CD4-positive, CD25-positive, alpha-beta regulatory T cell (primary cell): ENCODE measurements at regions not wholly inside any gene's neighbourhood (a gene's known extent, or its start where the extent isn't known, plus 50 kb on each side); places are given as distances from the start of the nearest gene placed in this dataset.
A peak's percentile ranks its signal among the peaks of the same experiment; 100 is the strongest.

ENCODE experiments used
- ATAC-seq, 2 donors: fragments of 150-1000 bp; cut with Tn5 transposase; one replicate each; pipeline ENCODE4 v1.10.0; 2021; ENCODE audit warnings: low read depth in 2 of 2, moderate number of reproducible peaks in 2 of 2, moderate library complexity in 1 of 2
- DNase-seq, 3 donors: peaks; one replicate each; pipeline versions ENCODE4 v3.0.0 to v3.0.0-alpha.2; 2012 to 2022; ENCODE audit warnings: mixed read lengths in 1 of 3
- H3K27ac ChIP-seq: one replicate; pipeline ENCODE4 v1.7.0; 2013; ENCODE audit warnings: mild to moderate bottlenecking, low read length; ENCODE audit not compliant: insufficient read depth, poor library complexity, severe bottlenecking
- H3K27me3 ChIP-seq: one replicate; pipeline ENCODE4 v1.7.0; 2013; ENCODE audit warnings: low read length; ENCODE audit not compliant: control insufficient read depth, insufficient read depth
- H3K36me3 ChIP-seq: one replicate; pipeline ENCODE4 v1.7.0; 2013; ENCODE audit warnings: mild to moderate bottlenecking, low read length, moderate library complexity; ENCODE audit not compliant: control insufficient read depth, insufficient read depth
- H3K4me1 ChIP-seq: 2 replicates; pipeline ENCODE4 v1.7.0; 2013; ENCODE audit warnings: mild to moderate bottlenecking, low read length; ENCODE audit not compliant: insufficient read depth, control insufficient read depth, poor library complexity, severe bottlenecking
- H3K4me3 ChIP-seq: one replicate; pipeline ENCODE4 v1.7.0; 2013; ENCODE audit warnings: low read depth, mild to moderate bottlenecking, low read length, moderate library complexity
- H3K9me3 ChIP-seq, 2 experiments: 1 replicate in 1 of 2; 2 replicates in 1 of 2; pipeline ENCODE4 v1.7.0; 2013; ENCODE audit warnings: low read length in 2 of 2, mild to moderate bottlenecking in 1 of 2, moderate library complexity in 1 of 2; ENCODE audit not compliant: control insufficient read depth in 2 of 2
- H3K27ac Mint-ChIP-seq, 3 donors: one replicate each; pipeline ENCODE4 v1.8.0; 2020 to 2022; ENCODE audit warnings: mild to moderate bottlenecking in 3 of 3, mixed read lengths in 3 of 3, moderate library complexity in 2 of 3
- H3K27me3 Mint-ChIP-seq: one replicate; pipeline ENCODE4 v1.8.0; 2022; ENCODE audit warnings: mild to moderate bottlenecking, mixed read lengths
- H3K36me3 Mint-ChIP-seq: one replicate; pipeline ENCODE4 v1.8.0; 2020; ENCODE audit warnings: mixed read lengths
- H3K4me1 Mint-ChIP-seq, 4 donors: one replicate each; pipeline ENCODE4 v1.8.0; 2020 to 2022; ENCODE audit warnings: mixed read lengths in 4 of 4, mild to moderate bottlenecking in 1 of 4
- H3K4me3 Mint-ChIP-seq, 4 donors: one replicate each; pipeline ENCODE4 v1.8.0; 2020 to 2022; ENCODE audit warnings: mild to moderate bottlenecking in 4 of 4, mixed read lengths in 4 of 4, moderate library complexity in 3 of 4
- H3K9me3 Mint-ChIP-seq, 7 donors: one replicate each; pipeline ENCODE4 v1.8.0; 2020 to 2022; ENCODE audit warnings: mixed read lengths in 7 of 7, mild to moderate bottlenecking in 3 of 7, moderate library complexity in 2 of 7

GRCh38 chr16:87127766-87128147 is 189.4 kb downstream of the C16orf95 start:
- Mint-ChIP-seq H3K36me3 (no peaks in the 10 kb centered on the region), H3K4me3 (no peak overlapping the region), H3K4me1 (no peaks in the 10 kb centered on the region), H3K9me3 (peaks cover 0 to 4% (median 0%) of the 10 kb centered on the region in 7 donors), H3K27me3 (no peaks in the 10 kb centered on the region), H3K27ac (no peak overlapping the region)
- Histone ChIP-seq H3K4me1 (no peaks in the 10 kb centered on the region), H3K27ac (no peak overlapping the region), H3K27me3 (no peaks in the 10 kb centered on the region), H3K9me3 (no peaks in the 10 kb centered on the region), H3K36me3 (no peaks in the 10 kb centered on the region), H3K4me3 (no peak overlapping the region)
- ATAC-seq (no peak), DNase-seq (no peak)

- Mint-ChIP-seq H3K36me3 (no peaks in the 10 kb centered on the region), H3K27ac (no peak overlapping the region), H3K9me3 (peaks cover 0 to 4% (median 0%) of the 10 kb centered on the region in 7 donors), H3K4me1 (no peaks in the 10 kb centered on the region), H3K4me3 (no peak overlapping the region), H3K27me3 (no peaks in the 10 kb centered on the region)
- H3K9me3 ChIP-seq = no peaks in the 10 kb centered on the region
- H3K4me1 ChIP-seq = no peaks in the 10 kb centered on the region
- DNase-seq = no peak
- no peak overlapping the region for H3K4me3 ChIP-seq
- ATAC-seq = no peak
- H3K36me3 ChIP-seq = no peaks in the 10 kb centered on the region
- no peak overlapping the region for H3K27ac ChIP-seq
- H3K27me3 ChIP-seq = no peaks in the 10 kb centered on the region
These were observed 187.4 kb downstream of the C16orf95 start for GRCh38 chr16:87129771-87130170.

GRCh38 chr16:87131061-87131995 is 185.9 kb downstream of the C16orf95 start:
- Mint-ChIP-seq H3K27me3 (no peaks in the 10 kb centered on the region), H3K9me3 (peaks cover 0 to 4% (median 0%) of the 10 kb centered on the region in 7 donors), H3K4me3 (peak overlapping the region in 1 of 4 donors; percentile 4), H3K27ac (peak overlapping the region in 1 of 3 donors; percentile 82), H3K4me1 (no peaks in the 10 kb centered on the region), H3K36me3 (no peaks in the 10 kb centered on the region)
- H3K27me3 ChIP-seq = no peaks in the 10 kb centered on the region
- no peak overlapping the region for H3K4me3 ChIP-seq
- no peak overlapping the region for H3K27ac ChIP-seq
- H3K36me3 ChIP-seq = no peaks in the 10 kb centered on the region
- no peak for ATAC-seq
- H3K9me3 ChIP-seq = no peaks in the 10 kb centered on the region
- no peaks in the 10 kb centered on the region for H3K4me1 ChIP-seq
- DNase-seq = no peak

- Histone ChIP-seq H3K4me1 (no peaks in the 10 kb centered on the region), H3K27ac (no peak overlapping the region), H3K9me3 (no peaks in the 10 kb centered on the region), H3K4me3 (no peak overlapping the region), H3K36me3 (no peaks in the 10 kb centered on the region), H3K27me3 (no peaks in the 10 kb centered on the region)
- H3K27ac Mint-ChIP-seq = no peak overlapping the region
- DNase-seq (no peak), ATAC-seq (no peak)
- H3K4me1 Mint-ChIP-seq = no peaks in the 10 kb centered on the region
- H3K27me3 Mint-ChIP-seq = no peaks in the 10 kb centered on the region
- peaks cover 0 to 4% (median 1%) of the 10 kb centered on the region in 7 donors for H3K9me3 Mint-ChIP-seq
- no peak overlapping the region for H3K4me3 Mint-ChIP-seq
- peaks cover 4% of the 10 kb centered on the region for H3K36me3 Mint-ChIP-seq
These were observed 185.2 kb downstream of the C16orf95 start for GRCh38 chr16:87131996-87132345.

- no peaks in the 10 kb centered on the region for H3K36me3 ChIP-seq
- no peak for DNase-seq
- Mint-ChIP-seq H3K9me3 (peaks cover 0 to 4% (median 1%) of the 10 kb centered on the region in 7 donors), H3K36me3 (peaks cover 4% of the 10 kb centered on the region), H3K4me3 (no peak overlapping the region), H3K27me3 (no peaks in the 10 kb centered on the region), H3K27ac (no peak overlapping the region), H3K4me1 (no peaks in the 10 kb centered on the region)
- H3K4me1 ChIP-seq = no peaks in the 10 kb centered on the region
- H3K4me3 ChIP-seq = no peak overlapping the region
- no peak overlapping the region for H3K27ac ChIP-seq
- ATAC-seq = no peak
- no peaks in the 10 kb centered on the region for H3K9me3 ChIP-seq
- no peaks in the 10 kb centered on the region for H3K27me3 ChIP-seq
These were observed 184.7 kb downstream of the C16orf95 start for GRCh38 chr16:87132361-87133014.

GRCh38 chr16:87133112-87133850 is 183.9 kb downstream of the C16orf95 start:
- H3K9me3 Mint-ChIP-seq = peaks cover 0 to 4% (median 1%) of the 10 kb centered on the region in 7 donors
- H3K9me3 ChIP-seq = no peaks in the 10 kb centered on the region
- no peak overlapping the region for H3K4me3 ChIP-seq
- ATAC-seq (no peak), DNase-seq (no peak)
- no peaks in the 10 kb centered on the region for H3K4me1 Mint-ChIP-seq
- no peaks in the 10 kb centered on the region for H3K4me1 ChIP-seq
- no peaks in the 10 kb centered on the region for H3K36me3 ChIP-seq
- peaks cover 4% of the 10 kb centered on the region for H3K36me3 Mint-ChIP-seq
- no peaks in the 10 kb centered on the region for H3K27me3 ChIP-seq
- no peaks in the 10 kb centered on the region for H3K27me3 Mint-ChIP-seq
- H3K27ac Mint-ChIP-seq = no peak overlapping the region
- H3K27ac ChIP-seq = no peak overlapping the region
- H3K4me3 Mint-ChIP-seq = no peak overlapping the region

GRCh38 chr16:87133966-87134627 is 183.1 kb downstream of the C16orf95 start:
- no peak for ATAC-seq
- peaks cover 4% of the 10 kb centered on the region for H3K27me3 Mint-ChIP-seq

More at GRCh38 chr16:87133966-87134627, 183.1 kb downstream of the C16orf95 start:
- no peaks in the 10 kb centered on the region for H3K9me3 ChIP-seq
- no peaks in the 10 kb centered on the region for H3K36me3 ChIP-seq
- Mint-ChIP-seq H3K36me3 (peaks cover 4% of the 10 kb centered on the region), H3K4me3 (no peak overlapping the region), H3K9me3 (peaks cover 0 to 4% (median 1%) of the 10 kb centered on the region in 7 donors), H3K4me1 (no peaks in the 10 kb centered on the region), H3K27ac (no peak overlapping the region)
- no peaks in the 10 kb centered on the region for H3K4me1 ChIP-seq
- H3K4me3 ChIP-seq = no peak overlapping the region
- no peaks in the 10 kb centered on the region for H3K27me3 ChIP-seq
- no peak for DNase-seq
- H3K27ac ChIP-seq = no peak overlapping the region
